GM18858 (cell line): ENCODE measurements at regions not wholly inside any gene's neighbourhood (a gene's known extent, or its start where the extent isn't known, plus 50 kb on each side); places are given as distances from the start of the nearest gene placed in this dataset.
"Not testable (repeated sequence)": the region's sequence is repeated elsewhere in the genome, so short reads cannot be mapped to it uniquely, and the experiment has no call there.

Experiments used
- ATAC-seq: cut with Tn5 transposase; IDR thresholded peaks from one replicate; pipeline ENCODE4 v1.9.1; 2021; ENCODE audit not compliant: unreplicated experiment

GRCh38 chr3:164476631-164477030 is 601.7 kb downstream of the SI start:
- ATAC-seq: no peak

DNA sequence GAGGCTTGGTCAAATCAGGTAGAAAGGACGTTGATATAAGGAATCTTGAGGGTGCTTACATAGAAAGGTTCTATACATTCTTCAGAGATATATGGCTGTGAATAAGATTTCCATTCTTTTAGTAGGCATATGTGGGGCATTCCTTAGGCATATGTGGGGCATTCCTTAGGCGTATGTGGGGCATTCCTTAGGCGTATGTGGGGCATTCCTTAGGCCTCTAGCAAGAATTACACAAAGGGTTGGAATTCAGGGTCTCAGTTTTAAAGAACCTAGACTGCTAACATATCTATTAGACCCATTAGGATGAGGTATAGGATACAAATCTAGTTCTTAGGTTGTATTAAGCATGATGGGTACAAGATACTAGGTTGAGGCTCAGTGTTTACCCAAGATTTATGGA is 607.8 kb downstream of the SI start:
- ATAC-seq: no peak

- no peak for ATAC-seq
These were observed 610.2 kb downstream of the SI start for GRCh38 chr3:164468055-164468454.

DNA sequence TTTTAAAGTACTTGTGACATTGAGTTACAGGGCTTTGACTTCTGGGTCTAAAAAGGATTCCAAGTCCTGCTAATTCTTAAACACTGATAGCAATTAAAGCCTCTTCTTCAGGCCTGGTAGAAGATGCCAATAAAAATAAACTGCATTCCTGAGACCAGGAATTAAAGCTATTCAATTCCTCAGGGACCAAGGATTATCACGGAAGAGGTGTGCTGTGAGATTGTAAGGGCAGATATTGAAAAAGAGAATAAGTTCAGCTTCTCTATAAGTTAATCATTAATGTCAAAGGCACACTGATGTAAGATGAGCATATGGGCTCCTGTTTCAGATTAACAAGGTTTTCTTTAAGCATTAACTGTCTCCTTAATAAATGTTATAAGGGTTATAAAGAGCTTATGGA is 611.3 kb downstream of the SI start:
- ATAC-seq: no peak

- no peak for ATAC-seq
These were observed 613.1 kb downstream of the SI start for GRCh38 chr3:164465172-164465571.

- no peak for ATAC-seq
These were observed 617.4 kb downstream of the SI start for GRCh38 chr3:164460851-164461250.

- ATAC-seq: no peak
These were observed 618.7 kb downstream of the SI start for GRCh38 chr3:164459521-164460151.

- ATAC-seq: no peak
These were observed 619.3 kb downstream of the SI start for GRCh38 chr3:164458986-164459385.

DNA sequence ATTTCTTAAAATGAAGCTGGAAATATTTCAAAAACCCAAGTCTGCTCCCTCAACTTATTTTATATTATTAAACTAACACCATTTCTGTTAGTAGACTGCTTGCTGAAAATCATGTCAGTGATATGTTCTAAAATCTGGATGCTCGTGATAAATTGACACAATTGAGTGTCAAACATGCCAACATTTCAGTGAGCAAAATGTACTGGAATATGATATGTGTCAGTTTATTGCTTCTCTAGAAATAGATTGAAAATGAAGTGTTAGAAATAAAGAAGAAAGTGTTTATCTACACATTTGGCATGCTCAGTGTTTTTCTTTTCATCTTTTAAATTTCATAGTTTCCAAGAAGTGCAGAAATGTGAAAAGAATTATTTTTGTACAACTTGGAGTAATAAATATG is 624.6 kb downstream of the SI start:
- ATAC-seq: no peak

DNA sequence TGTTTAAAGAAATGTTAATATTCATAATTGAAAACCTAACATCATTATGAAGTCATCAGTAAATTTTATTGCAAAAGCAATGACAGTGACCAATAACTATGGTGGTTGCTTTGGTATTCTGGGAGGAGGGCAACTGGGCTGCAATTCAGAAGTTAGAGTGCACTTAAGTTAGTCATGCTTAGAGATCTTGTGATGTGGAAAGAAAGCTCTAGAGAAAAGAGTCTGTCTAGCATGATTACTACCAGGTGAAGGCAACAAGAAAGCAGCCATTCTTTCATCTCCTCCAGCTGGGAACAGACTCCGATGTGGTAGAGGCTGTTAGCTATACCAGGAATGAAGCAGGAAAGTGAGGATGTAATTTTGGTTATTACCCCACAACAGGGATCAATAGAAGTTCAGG is 625.6 kb downstream of the SI start:
- no peak for ATAC-seq

GRCh38 chr3:164451072-164451910 is 627.0 kb downstream of the SI start:
- ATAC-seq: no peak

- ATAC-seq: no peak
These were observed 627.9 kb downstream of the SI start for GRCh38 chr3:164450276-164450905.

DNA sequence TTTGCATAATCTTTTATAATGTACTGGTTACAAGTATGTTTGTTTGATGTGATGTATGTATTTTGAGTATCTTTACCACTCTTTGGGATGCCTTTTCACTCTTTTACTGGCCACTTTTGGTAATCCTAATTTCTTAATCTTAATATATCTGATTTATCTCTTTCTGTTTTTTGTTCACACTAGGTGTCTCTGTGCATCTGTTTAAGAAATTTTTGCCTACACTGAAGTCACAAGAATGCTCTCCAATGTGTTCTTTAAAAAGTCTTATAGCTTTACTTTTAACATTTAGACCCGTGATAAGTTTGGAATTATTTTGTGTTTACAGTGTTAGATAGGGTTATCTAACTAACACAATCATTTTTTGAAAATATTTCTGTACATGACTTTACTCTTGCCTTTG is 659.1 kb downstream of the SI start:
- no peak for ATAC-seq

DNA sequence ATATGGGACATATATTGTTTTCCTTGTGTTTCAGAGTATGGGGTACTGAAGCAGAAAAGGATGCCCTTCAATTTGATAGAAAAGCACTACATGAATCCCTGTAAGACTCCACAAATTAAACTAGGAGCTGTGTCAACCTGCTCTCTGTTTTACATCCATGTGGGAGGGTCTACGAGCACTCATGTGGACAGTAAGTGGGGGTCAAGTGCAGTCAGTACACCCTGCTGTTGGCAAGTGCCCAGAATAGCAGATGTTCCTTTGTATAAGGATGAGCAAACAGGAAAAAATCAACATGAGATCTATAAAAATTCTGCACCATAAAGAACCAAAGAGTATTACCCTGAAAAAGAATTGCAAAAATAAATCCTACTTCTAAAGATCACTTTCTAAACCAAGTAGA is 659.9 kb downstream of the SI start:
- ATAC-seq: no peak

DNA sequence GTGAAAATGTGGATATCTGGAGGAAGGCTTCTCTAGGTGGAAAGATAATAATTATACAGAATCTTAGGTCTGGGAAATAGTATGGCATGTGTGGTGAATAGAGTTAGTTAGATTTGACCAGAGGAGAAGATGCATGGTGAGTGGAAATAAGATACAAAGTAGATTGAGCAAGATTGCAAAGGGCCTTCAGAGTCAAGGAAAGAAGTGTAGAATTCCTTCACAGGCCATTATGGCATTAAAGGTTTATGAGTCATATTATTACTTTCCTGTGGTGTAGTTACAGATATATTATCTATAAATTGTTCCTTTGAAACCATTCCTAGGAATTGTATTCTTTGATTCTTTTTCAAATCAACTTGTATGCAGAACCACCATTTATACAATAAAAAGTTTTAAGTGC is 660.3 kb downstream of the SI start:
- ATAC-seq: no peak

- ATAC-seq: no peak
These were observed 661.6 kb downstream of the SI start for GRCh38 chr3:164416491-164417222.

DNA sequence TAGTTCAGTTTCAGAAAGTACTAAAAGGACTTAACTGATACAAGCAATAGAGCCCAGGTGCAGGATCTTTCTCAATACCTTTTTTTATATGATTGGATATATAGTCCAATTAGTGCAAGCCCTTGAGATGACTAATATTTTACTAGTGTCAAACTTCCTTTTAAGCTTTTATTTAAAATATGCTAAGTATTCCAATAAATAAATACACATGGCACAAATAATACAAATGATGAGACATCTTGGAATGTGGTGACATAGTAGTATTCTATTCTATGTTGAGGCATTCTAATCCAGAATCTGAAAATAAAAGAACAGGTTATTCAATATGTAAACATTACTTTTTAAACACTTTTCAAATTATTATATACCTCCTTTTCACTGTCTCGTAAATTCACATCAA is 670.0 kb downstream of the SI start:
- no peak for ATAC-seq

DNA sequence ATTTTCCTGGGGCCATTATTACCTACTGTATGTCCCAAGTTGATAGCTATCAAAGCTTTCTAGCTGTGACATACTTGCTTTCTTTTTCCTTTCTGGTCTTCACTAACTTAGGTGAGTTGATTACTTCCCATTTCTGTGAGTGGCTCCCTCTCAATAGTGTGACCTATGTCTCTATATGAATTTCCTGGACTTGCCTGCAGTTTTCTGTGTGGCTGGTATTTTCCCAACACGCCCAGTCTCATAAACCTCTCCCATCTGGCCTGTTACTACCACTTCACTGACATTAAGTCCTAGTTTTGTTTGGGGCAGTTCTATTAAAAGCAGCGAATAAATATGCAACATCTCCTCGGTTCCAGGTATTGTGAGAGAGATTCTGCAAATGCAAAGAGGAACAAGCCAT is 671.2 kb downstream of the SI start:
- no peak for ATAC-seq

- ATAC-seq: no peak
These were observed 672.0 kb downstream of the SI start for GRCh38 chr3:164406281-164406680.

DNA sequence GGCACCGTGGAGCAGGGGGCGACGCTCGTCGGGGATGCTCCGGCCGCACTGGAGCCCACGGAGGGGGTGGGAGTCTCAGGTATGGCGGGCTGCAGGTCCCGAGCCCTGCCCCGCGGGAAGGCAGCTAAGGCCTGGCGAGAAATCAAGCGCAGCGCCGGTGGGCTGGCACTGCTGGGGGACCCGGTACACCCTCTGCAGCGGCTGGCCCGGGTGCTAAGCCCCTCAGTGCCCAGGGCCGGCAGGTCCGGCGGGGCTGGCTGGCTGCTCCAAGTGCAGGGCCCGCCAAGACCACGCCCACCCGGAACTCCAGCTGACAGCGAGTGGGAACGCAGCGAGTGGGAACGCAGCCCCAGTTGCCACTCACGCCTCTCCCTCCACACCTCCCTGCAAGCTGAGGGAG is 676.4 kb downstream of the SI start:
- no peak for ATAC-seq

GRCh38 chr3:164401440-164401839 is 676.9 kb downstream of the SI start:
- ATAC-seq: not testable (repeated sequence)

GRCh38 chr3:164397462-164397861 is 680.8 kb downstream of the SI start:
- no peak for ATAC-seq
